ENCODE measurements at regions not wholly inside any gene's neighbourhood (a gene's known extent, or its start where the extent isn't known, plus 50 kb on each side); places are given as distances from the start of the nearest gene placed in this dataset.
A peak's percentile ranks its signal among the peaks of the same experiment; 100 is the strongest.

GRCh38 chr3:87082796-87083440 lies 92.0 kb upstream of the VGLL3 start:
- POLR2A ChIA-PET (ENCODE audit: low non-redundant PET): no interaction called here

GRCh38 chr3:87077355-87077754 lies 86.4 kb upstream of the VGLL3 start:
- no peak overlapping the region for H3K27ac ChIP-seq (ENCODE audit: low read depth, low read length, poor library complexity, severe bottlenecking)
- no peak overlapping the region for H3K4me3 ChIP-seq (ENCODE audit: low read depth, low read length, poor library complexity, severe bottlenecking)
- BruUV-seq (replicated peaks): no TSS peak
- no peaks in the 10 kb centered on the region for H3K27me3 ChIP-seq (replicated peaks; ENCODE audit: insufficient read depth, low read depth, low read length, poor library complexity)
- ChIA-PET POLR2A (ENCODE audit: low non-redundant PET) (no interaction called here), CTCF (no interaction called here)
- TF ChIP-seq CTCF (conservative IDR thresholded peaks at IDR 0.05; ENCODE audit: low read depth, low read length): no peak
- no peak for TF ChIP-seq EZH2 (IDR thresholded peaks at IDR 0.05; ENCODE audit: borderline replicate concordance, low read depth, low read length, poor library complexity, severe bottlenecking)
- H3K36me3 ChIP-seq (ENCODE audit: insufficient read depth, low read length, poor library complexity, severe bottlenecking): no peaks in the 10 kb centered on the region
- intact Hi-C loops (cut with micrococcal nuclease; ENCODE audit: unreplicated experiment): no loop called here
- no peaks in the 10 kb centered on the region for H3K9me3 ChIP-seq (ENCODE audit: low read depth, low read length, poor library complexity, severe bottlenecking)
- peaks cover 6% of the 10 kb centered on the region for H3K4me1 ChIP-seq (ENCODE audit: insufficient read depth, low read length, poor library complexity, severe bottlenecking)
- DNase-seq (ENCODE audit: low spot score): no peak

More at GRCh38 chr3:87082796-87083440, 92.0 kb upstream of the VGLL3 start:
- Histone ChIP-seq H3K27me3 (replicated peaks; ENCODE audit: insufficient read depth, low read depth, low read length, poor library complexity) (no peaks in the 10 kb centered on the region), H3K9me3 (ENCODE audit: low read depth, low read length, poor library complexity, severe bottlenecking) (no peaks in the 10 kb centered on the region), H3K27ac (ENCODE audit: low read depth, low read length, poor library complexity, severe bottlenecking) (no peak overlapping the region), H3K4me1 (ENCODE audit: insufficient read depth, low read length, poor library complexity, severe bottlenecking) (no peaks in the 10 kb centered on the region), H3K4me3 (ENCODE audit: low read depth, low read length, poor library complexity, severe bottlenecking) (no peak overlapping the region), H3K36me3 (ENCODE audit: insufficient read depth, low read length, poor library complexity, severe bottlenecking) (no peaks in the 10 kb centered on the region)
- DNase-seq (ENCODE audit: low spot score): peak; percentile 75
- no TSS peak for BruUV-seq (replicated peaks)
- TF ChIP-seq EZH2 (IDR thresholded peaks at IDR 0.05; ENCODE audit: borderline replicate concordance, low read depth, low read length, poor library complexity, severe bottlenecking) (no peak), CTCF (conservative IDR thresholded peaks at IDR 0.05; ENCODE audit: low read depth, low read length) (peak; percentile 73)
- CTCF ChIA-PET: interaction anchor here (0.6 to 1.4 kb wide), 3 partner anchors 85 to 309 kb away, joined by 3 to 6 read pairs (median 3); no protein-coding TSS in a partner anchor
- intact Hi-C loops (cut with micrococcal nuclease; ENCODE audit: unreplicated experiment): loop anchor here (2.0 kb wide), 2 partner anchors 112 to 308 kb away; no protein-coding TSS in a partner anchor

- Histone ChIP-seq H3K4me3 (ENCODE audit: low read depth, low read length, poor library complexity, severe bottlenecking) (no peak overlapping the region), H3K4me1 (ENCODE audit: insufficient read depth, low read length, poor library complexity, severe bottlenecking) (peaks cover 10% of the 10 kb centered on the region), H3K36me3 (ENCODE audit: insufficient read depth, low read length, poor library complexity, severe bottlenecking) (no peaks in the 10 kb centered on the region), H3K27ac (ENCODE audit: low read depth, low read length, poor library complexity, severe bottlenecking) (no peak overlapping the region), H3K27me3 (replicated peaks; ENCODE audit: insufficient read depth, low read depth, low read length, poor library complexity) (no peaks in the 10 kb centered on the region), H3K9me3 (ENCODE audit: low read depth, low read length, poor library complexity, severe bottlenecking) (no peaks in the 10 kb centered on the region)
- TF ChIP-seq EZH2 (IDR thresholded peaks at IDR 0.05; ENCODE audit: borderline replicate concordance, low read depth, low read length, poor library complexity, severe bottlenecking): no peak
- TF ChIP-seq CTCF (conservative IDR thresholded peaks at IDR 0.05; ENCODE audit: low read depth, low read length): no peak
- no peak for DNase-seq (ENCODE audit: low spot score)
- intact Hi-C loops (cut with micrococcal nuclease; ENCODE audit: unreplicated experiment): no loop called here
- BruUV-seq (replicated peaks): no TSS peak
- CTCF ChIA-PET: no interaction called here
- POLR2A ChIA-PET (ENCODE audit: low non-redundant PET): no interaction called here
Measured at GRCh38 chr3:87076946-87077345, 86.0 kb upstream of the VGLL3 start.
